Keratinocyte (primary cell): ENCODE measurements at regions not wholly inside any gene's neighbourhood (a gene's known extent, or its start where the extent isn't known, plus 50 kb on each side); places are given as distances from the start of the nearest gene placed in this dataset.

Experiments used
- EZH2 ChIP-seq: IDR thresholded peaks from one replicate; pipeline ENCODE4 v1.6.1; 2012; ENCODE audit warnings: inconsistent platforms, mild to moderate bottlenecking, low read length, moderate library complexity
- TF ChIP-seq, protein P1 (sequence below), 3 experiments: IDR thresholded peaks in 1 of 3; conservative IDR thresholded peaks in 1 of 3; optimal IDR thresholded peaks in 1 of 3; 2 replicates in 2 of 3; 3 replicates in 1 of 3; pipeline versions ENCODE3 to v1.5.1; 2011; ENCODE audit warnings: low read length in 3 of 3, mild to moderate bottlenecking in 3 of 3, moderate library complexity in 2 of 3, control low read depth in 1 of 3, inconsistent platforms in 1 of 3; ENCODE audit not compliant: insufficient read depth in 2 of 3; ENCODE audit errors: extremely low read depth in 1 of 3

DNA sequence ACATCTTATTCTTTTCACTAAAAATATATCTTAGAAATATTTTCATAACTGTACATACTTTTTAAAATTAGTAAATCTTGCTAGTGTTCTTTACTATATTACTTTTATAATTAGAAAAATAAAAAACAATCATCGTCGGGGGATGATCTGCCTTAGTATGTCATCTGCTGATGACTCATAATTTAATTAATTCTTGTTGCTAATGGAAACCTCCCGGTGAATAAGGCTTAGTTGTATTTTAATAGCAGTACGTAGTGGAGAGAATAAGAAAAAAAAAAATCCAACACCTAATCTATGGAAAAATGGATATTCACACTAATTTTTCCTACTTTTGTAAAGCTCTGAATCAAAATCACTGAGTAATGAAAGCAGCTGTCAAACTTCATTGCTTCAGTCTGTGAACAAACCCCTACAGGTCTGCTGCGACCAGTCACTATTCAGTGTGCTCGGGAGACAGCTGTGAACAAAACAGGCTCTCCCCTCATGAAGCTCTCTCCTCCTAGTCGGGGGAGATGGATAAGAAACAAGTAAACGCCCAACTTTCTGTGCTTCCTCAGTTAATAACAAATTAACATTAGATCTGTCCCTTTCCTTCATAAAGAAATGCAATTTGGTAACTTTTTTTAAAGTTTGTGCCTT is 97.4 kb upstream of the UPP2 start:
- TF ChIP-seq, protein P1, sequence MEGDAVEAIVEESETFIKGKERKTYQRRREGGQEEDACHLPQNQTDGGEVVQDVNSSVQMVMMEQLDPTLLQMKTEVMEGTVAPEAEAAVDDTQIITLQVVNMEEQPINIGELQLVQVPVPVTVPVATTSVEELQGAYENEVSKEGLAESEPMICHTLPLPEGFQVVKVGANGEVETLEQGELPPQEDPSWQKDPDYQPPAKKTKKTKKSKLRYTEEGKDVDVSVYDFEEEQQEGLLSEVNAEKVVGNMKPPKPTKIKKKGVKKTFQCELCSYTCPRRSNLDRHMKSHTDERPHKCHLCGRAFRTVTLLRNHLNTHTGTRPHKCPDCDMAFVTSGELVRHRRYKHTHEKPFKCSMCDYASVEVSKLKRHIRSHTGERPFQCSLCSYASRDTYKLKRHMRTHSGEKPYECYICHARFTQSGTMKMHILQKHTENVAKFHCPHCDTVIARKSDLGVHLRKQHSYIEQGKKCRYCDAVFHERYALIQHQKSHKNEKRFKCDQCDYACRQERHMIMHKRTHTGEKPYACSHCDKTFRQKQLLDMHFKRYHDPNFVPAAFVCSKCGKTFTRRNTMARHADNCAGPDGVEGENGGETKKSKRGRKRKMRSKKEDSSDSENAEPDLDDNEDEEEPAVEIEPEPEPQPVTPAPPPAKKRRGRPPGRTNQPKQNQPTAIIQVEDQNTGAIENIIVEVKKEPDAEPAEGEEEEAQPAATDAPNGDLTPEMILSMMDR (optimal IDR thresholded peaks at IDR 0.05 in 1 of 3, IDR thresholded peaks at IDR 0.05 in 1 of 3, conservative IDR thresholded peaks at IDR 0.05 in 1 of 3; ENCODE audit: extremely low read depth in 1 of 3, insufficient read depth in 2 of 3, low read length in 3 of 3) = no peak
- TF ChIP-seq EZH2 = no peak
